HCT116 (cell line): ENCODE measurements at regions not wholly inside any gene's neighbourhood (a gene's known extent, or its start where the extent isn't known, plus 50 kb on each side); places are given as distances from the start of the nearest gene placed in this dataset.

ENCODE experiments used
- ATAC-seq: fragments of 200-7000 bp; cut with Tn5 transposase; 2 replicates; pipeline ENCODE4 v1.9.1; 2020; ENCODE audit warnings: mild to moderate bottlenecking, moderate library complexity
- BruUV-seq: library from RNA; stranded (reverse); fragments of 400-500 nt; replicated peaks from 2 replicates; lab custom pipeline; 2021; lab: Mats Ljungman, UMichigan
- CTCF ChIA-PET: fragments of 300-600 bp; sonication (Branson Sonifier 250); formaldehyde crosslinking; loops from one replicate; lab custom pipeline; 2021; ENCODE audit warnings: antibody characterized with exemption; lab: Charles Lee
- POLR2A ChIA-PET: fragments of 300-600, 350-600 bp; sonication (Branson Sonifier 250); formaldehyde crosslinking; loops from one replicate; lab custom pipeline; 2021; ENCODE audit warnings: antibody characterized with exemption; lab: Charles Lee
- RAD21 ChIA-PET, 2 experiments: fragments of 300-600 bp; sonication (Branson Sonifier 250); formaldehyde crosslinking; loops; one replicate each; lab custom pipeline; 2023; ENCODE audit warnings: low total read pairs in 2 of 2; ENCODE audit not compliant: uncharacterized antibody in 2 of 2, unreplicated experiment in 2 of 2, low non-redundant PET in 1 of 2; lab: Charles Lee
- DNase-seq: peaks from one replicate; pipeline ENCODE4 v3.0.0-alpha.2; 2010; ENCODE audit warnings: low read depth, low spot score
- H2AFZ ChIP-seq: fragments of 200-600 bp; shearing (Covaris generic), sonication (generic); 2 replicates; pipeline ENCODE4 v1.6.1; 2017; ENCODE audit warnings: low read depth, mixed run types, mixed read lengths, antibody characterized with exemption, low read length; ENCODE audit not compliant: poor library complexity, severe bottlenecking
- H3K27ac ChIP-seq: 2 replicates; pipeline ENCODE4 v1.5.1; 2012; ENCODE audit warnings: low read depth, low read length
- H3K27me3 ChIP-seq: fragments of 200-600 bp; sonication (generic); 2 replicates; pipeline ENCODE4 v1.6.1; 2016; ENCODE audit warnings: mixed run types, low read length, mixed read lengths; ENCODE audit not compliant: insufficient read depth
- H3K36me3 ChIP-seq, 2 experiments: fragments of 200-500 bp in 1 of 2; fragments of 200-600 bp in 1 of 2; sonication (Bioruptor generic) in 1 of 2; sonication (generic) in 1 of 2; 2 replicates each; pipeline versions ENCODE4 v1.5.1 to v1.6.1; 2014 to 2016; ENCODE audit warnings: low read length in 2 of 2, inconsistent platforms in 1 of 2, mixed read lengths in 1 of 2, mixed run types in 1 of 2; ENCODE audit not compliant: insufficient read depth in 2 of 2, control insufficient read depth in 1 of 2
- H3K4me1 ChIP-seq, 2 experiments: fragments of 200-600 bp in 1 of 2; sonication (generic) in 1 of 2; 2 replicates each; pipeline versions ENCODE4 v1.5.1 to v1.6.1; 2012 to 2017; ENCODE audit warnings: low read length in 2 of 2, inconsistent platforms in 1 of 2, mild to moderate bottlenecking in 1 of 2, mixed read lengths in 1 of 2, mixed run types in 1 of 2, moderate library complexity in 1 of 2; ENCODE audit not compliant: insufficient read depth in 2 of 2, control insufficient read depth in 1 of 2
- H3K4me2 ChIP-seq: fragments of 200-600 bp; sonication (generic); 2 replicates; pipeline ENCODE4 v1.6.1; 2017; ENCODE audit warnings: mixed run types, low read length, mixed read lengths
- H3K4me3 ChIP-seq, 2 experiments: fragments of 200-600 bp in 1 of 2; sonication (generic) in 1 of 2; replicated peaks in 1 of 2; 2 replicates each; pipeline ENCODE4 v1.5.1; 2011 to 2016; ENCODE audit warnings: low read length in 2 of 2, control low read depth in 1 of 2, low read depth in 1 of 2, mild to moderate bottlenecking in 1 of 2, mixed read lengths in 1 of 2, mixed run types in 1 of 2
- H3K79me2 ChIP-seq: fragments of 200-600 bp; sonication (generic); 2 replicates; pipeline ENCODE4 v1.6.1; 2017; ENCODE audit warnings: mild to moderate bottlenecking, mixed run types, low read length, moderate library complexity, mixed read lengths; ENCODE audit not compliant: insufficient read depth
- H3K9ac ChIP-seq: fragments of 200-600 bp; sonication (generic); 2 replicates; pipeline ENCODE4 v1.6.1; 2016; ENCODE audit warnings: low read length, mixed read lengths
- H3K9me2 ChIP-seq: fragments of 200-600 bp; sonication (generic), shearing (Covaris generic); 2 replicates; pipeline ENCODE4 v1.6.1; 2017; ENCODE audit warnings: mixed run types, mild to moderate bottlenecking, moderate library complexity; ENCODE audit not compliant: insufficient read depth
- H3K9me3 ChIP-seq, 2 experiments: fragments of 200-500 bp in 1 of 2; fragments of 200-600 bp in 1 of 2; sonication (Bioruptor generic) in 1 of 2; sonication (generic) in 1 of 2; 2 replicates each; pipeline ENCODE4 v1.6.1; 2014 to 2017; ENCODE audit warnings: low read length in 2 of 2, mixed read lengths in 2 of 2, inconsistent platforms in 1 of 2, low read depth in 1 of 2, mild to moderate bottlenecking in 1 of 2, mixed run types in 1 of 2, moderate library complexity in 1 of 2; ENCODE audit not compliant: control insufficient read depth in 1 of 2, insufficient read depth in 1 of 2
- H4K20me1 ChIP-seq: fragments of 200-600 bp; sonication (generic), shearing (Covaris generic); 2 replicates; pipeline ENCODE4 v1.6.1; 2017; ENCODE audit warnings: mixed run types, mild to moderate bottlenecking, moderate library complexity; ENCODE audit not compliant: insufficient read depth
- ATF3 ChIP-seq: IDR thresholded peaks from 2 replicates; pipeline ENCODE4 v1.6.1; 2012
- CEBPB ChIP-seq: IDR thresholded peaks from 2 replicates; pipeline ENCODE4 v1.6.1; 2012; ENCODE audit warnings: low read depth
- CTCF ChIP-seq, 3 experiments: fragments of 200-600 bp in 1 of 3; sonication (generic) in 1 of 3; IDR thresholded peaks in 2 of 3; conservative IDR thresholded peaks in 1 of 3; 2 replicates each; pipeline ENCODE4 v1.5.1; 2012 to 2017; ENCODE audit warnings: low read depth in 2 of 3, low read length in 2 of 3, antibody characterized with exemption in 1 of 3, borderline replicate concordance in 1 of 3, control low read depth in 1 of 3, mild to moderate bottlenecking in 1 of 3, mixed read lengths in 1 of 3, mixed run types in 1 of 3, moderate library complexity in 1 of 3; ENCODE audit not compliant: insufficient read depth in 1 of 3
- EGR1 ChIP-seq: IDR thresholded peaks from 2 replicates; pipeline ENCODE4 v1.6.1; 2012; ENCODE audit warnings: low read depth
- ELF1 ChIP-seq: IDR thresholded peaks from 2 replicates; pipeline ENCODE4 v1.6.1; 2012; ENCODE audit warnings: low read depth, borderline replicate concordance
- EZH2 ChIP-seq: fragments of 200-600 bp; sonication (generic); IDR thresholded peaks from 2 replicates; pipeline ENCODE4 v1.6.1; 2017; ENCODE audit warnings: antibody characterized with exemption, mixed run types
- EZH2phosphoT487 ChIP-seq: fragments of 200-600 bp; IDR thresholded peaks from 2 replicates; pipeline ENCODE4 v1.6.1; 2018; ENCODE audit warnings: antibody characterized with exemption, borderline replicate concordance
- FOSL1 ChIP-seq: IDR thresholded peaks from 2 replicates; pipeline ENCODE4 v1.6.1; 2012; ENCODE audit warnings: low read depth
- JUND ChIP-seq: IDR thresholded peaks from 2 replicates; pipeline ENCODE4 v1.6.1; 2012
- MAX ChIP-seq: IDR thresholded peaks from 2 replicates; pipeline ENCODE4 v1.6.1; 2012
- POLR2A ChIP-seq: IDR thresholded peaks from 2 replicates; pipeline ENCODE4 v1.7.0; 2011; ENCODE audit warnings: borderline replicate concordance; ENCODE audit not compliant: insufficient read depth, insufficient read length; ENCODE audit errors: extremely low read depth
- POLR2AphosphoS5 ChIP-seq: IDR thresholded peaks from 2 replicates; pipeline ENCODE4 v1.6.1; 2011; ENCODE audit warnings: mild to moderate bottlenecking, low read depth, low read length, moderate library complexity
- RAD21 ChIP-seq: IDR thresholded peaks from 2 replicates; pipeline ENCODE4 v1.6.1; 2012; ENCODE audit warnings: low read depth, mild to moderate bottlenecking
- SIN3A ChIP-seq: IDR thresholded peaks from 2 replicates; pipeline ENCODE4 v1.6.1; 2012; ENCODE audit warnings: low read depth
- SRF ChIP-seq: IDR thresholded peaks from 2 replicates; pipeline ENCODE4 v1.6.1; 2012; ENCODE audit warnings: low read depth
- YY1 ChIP-seq: IDR thresholded peaks from 2 replicates; pipeline ENCODE4 v1.6.1; 2011; ENCODE audit warnings: low read length, low read depth, moderate library complexity, mild to moderate bottlenecking; ENCODE audit not compliant: insufficient replicate concordance; ENCODE audit errors: extremely low read depth
- ZBTB33 ChIP-seq: IDR thresholded peaks from 2 replicates; pipeline ENCODE4 v1.6.1; 2011; ENCODE audit warnings: mild to moderate bottlenecking, low read length, moderate library complexity; ENCODE audit not compliant: insufficient replicate concordance; ENCODE audit errors: extremely low read depth
- ZFX ChIP-seq: fragments of 450-650 bp; IDR thresholded peaks from 2 replicates; pipeline ENCODE4 v1.6.1; 2017
- intact Hi-C: fragments of 100-400 bp; cut with micrococcal nuclease; formaldehyde crosslinking; loops from 2 replicates; pipeline ENCODE4 v1.10.0; 2022

GRCh38 chr14:26846388-26846787, 248.6 kb upstream of the NOVA1 start:
- CTCF ChIA-PET = no interaction called here

GRCh38 chr14:26849514-26849913, 251.7 kb upstream of the NOVA1 start:
- Histone ChIP-seq H3K4me1 (no peaks in the 10 kb centered on the region), H2AFZ (no peak overlapping the region), H3K27ac (no peak overlapping the region), H3K4me2 (no peak overlapping the region), H3K36me3 (no peaks in the 10 kb centered on the region), H3K9me2 (no peaks in the 10 kb centered on the region), H3K27me3 (no peaks in the 10 kb centered on the region), H3K4me3 (no peak overlapping the region), H3K9me3 (peaks cover 20 to 32% of the 10 kb centered on the region in 2 experiments; a peak in 2 of 4 replicates), H4K20me1 (no peaks in the 10 kb centered on the region), H3K9ac (no peak overlapping the region), H3K79me2 (no peaks in the 10 kb centered on the region)
- POLR2A ChIA-PET = no interaction called here
- CTCF ChIA-PET = no interaction called here
- no TSS peak for BruUV-seq
- RAD21 ChIA-PET = no interaction called here
- DNase-seq = no peak
- no peak for ATAC-seq
- intact Hi-C loops = no loop called here
- TF ChIP-seq RAD21 = no peak
- no peak for TF ChIP-seq YY1
- TF ChIP-seq POLR2A = no peak
- TF ChIP-seq POLR2AphosphoS5 = no peak
- no peak for TF ChIP-seq CEBPB
- no peak for TF ChIP-seq MAX
- no peak for TF ChIP-seq EZH2phosphoT487
- TF ChIP-seq ELF1 = no peak
- TF ChIP-seq ZFX = no peak
- TF ChIP-seq JUND = no peak
- TF ChIP-seq SRF = no peak
- no peak for TF ChIP-seq ATF3
- TF ChIP-seq SIN3A = no peak
- no peak for TF ChIP-seq ZBTB33
- no peak for TF ChIP-seq CTCF (IDR thresholded peaks at IDR 0.05 in 2 of 3, conservative IDR thresholded peaks at IDR 0.05 in 1 of 3; ENCODE audit: borderline replicate concordance in 1 of 3, insufficient read depth in 1 of 3, low read depth in 2 of 3, low read length in 2 of 3)
- no peak for TF ChIP-seq FOSL1
- TF ChIP-seq, all 23 proteins: peak for 0

More at GRCh38 chr14:26846388-26846787, 248.6 kb upstream of the NOVA1 start:
- Histone ChIP-seq H3K9me3 (peaks cover 16 to 28% of the 10 kb centered on the region in 2 experiments; a peak in 2 of 4 replicates), H3K4me3 (no peak overlapping the region), H3K36me3 (no peaks in the 10 kb centered on the region), H3K9ac (no peak overlapping the region), H2AFZ (no peak overlapping the region), H3K27ac (no peak overlapping the region), H3K9me2 (no peaks in the 10 kb centered on the region), H4K20me1 (no peaks in the 10 kb centered on the region), H3K27me3 (no peaks in the 10 kb centered on the region), H3K79me2 (no peaks in the 10 kb centered on the region), H3K4me2 (no peak overlapping the region), H3K4me1 (no peaks in the 10 kb centered on the region)
- ChIA-PET POLR2A (no interaction called here), RAD21 (no interaction called here)
- intact Hi-C loops = no loop called here
- DNase-seq (no peak), ATAC-seq (no peak)
- TF ChIP-seq EZH2 (no peak), CEBPB (no peak), MAX (no peak), EGR1 (no peak), ELF1 (no peak)
- no TSS peak for BruUV-seq
